Natural killer cell (primary cell): ENCODE measurements at regions not wholly inside any gene's neighbourhood (a gene's known extent, or its start where the extent isn't known, plus 50 kb on each side); places are given as distances from the start of the nearest gene placed in this dataset.

Experiments used
- ATAC-seq, 3 donors: fragments of 150-1000 bp in 2 of 3; fragments of 200-7000 bp in 1 of 3; cut with Tn5 transposase; 1 replicate in 1 of 3; 2 replicates in 2 of 3; pipeline ENCODE4 v1.10.0; 2021; ENCODE audit warnings: mild to moderate bottlenecking in 2 of 3, moderate library complexity in 2 of 3
- DNase-seq, 2 donors: peaks; one replicate each; pipeline versions ENCODE4 v3.0.0 to v3.0.0-alpha.2; 2013 to 2021; ENCODE audit warnings: mixed read lengths in 1 of 2
- H3K27ac ChIP-seq: one replicate; pipeline ENCODE4 v1.5.1; 2013; ENCODE audit warnings: mild to moderate bottlenecking, low read length
- H3K27me3 ChIP-seq: one replicate; pipeline ENCODE4 v1.6.1; 2013; ENCODE audit warnings: low read length; ENCODE audit not compliant: control insufficient read depth, insufficient read depth
- H3K36me3 ChIP-seq: one replicate; pipeline ENCODE4 v1.6.1; 2013; ENCODE audit warnings: low read length; ENCODE audit not compliant: control insufficient read depth, insufficient read depth
- H3K4me1 ChIP-seq: one replicate; pipeline ENCODE4 v1.6.1; 2013; ENCODE audit warnings: low read length; ENCODE audit not compliant: control insufficient read depth, insufficient read depth
- H3K4me3 ChIP-seq: one replicate; pipeline ENCODE4 v1.5.1; 2013; ENCODE audit warnings: low read length
- H3K9me3 ChIP-seq: one replicate; pipeline ENCODE4 v1.6.1; 2013; ENCODE audit warnings: low read length; ENCODE audit not compliant: control insufficient read depth, insufficient read depth
- H3K27ac Mint-ChIP-seq, 2 donors: one replicate each; pipeline ENCODE4 v1.8.0; 2022; ENCODE audit warnings: mild to moderate bottlenecking in 2 of 2, mixed read lengths in 2 of 2, moderate library complexity in 1 of 2
- H3K27me3 Mint-ChIP-seq, 2 donors: one replicate each; pipeline ENCODE4 v1.8.0; 2022; ENCODE audit warnings: low read depth in 2 of 2, mixed read lengths in 2 of 2
- H3K36me3 Mint-ChIP-seq: one replicate; pipeline ENCODE4 v1.8.0; 2022; ENCODE audit warnings: mixed read lengths
- H3K4me1 Mint-ChIP-seq, 2 donors: one replicate each; pipeline ENCODE4 v1.8.0; 2022; ENCODE audit warnings: mixed read lengths in 2 of 2
- H3K4me3 Mint-ChIP-seq: one replicate; pipeline ENCODE4 v1.8.0; 2022; ENCODE audit warnings: mild to moderate bottlenecking, moderate library complexity, mixed read lengths
- H3K9me3 Mint-ChIP-seq, 2 donors: one replicate each; pipeline ENCODE4 v1.8.0; 2022; ENCODE audit warnings: mixed read lengths in 2 of 2
- CTCF ChIP-seq: fragments of 200-600 bp; IDR thresholded peaks from one replicate; pipeline ENCODE4 v1.8.0; 2022; ENCODE audit warnings: antibody characterized with exemption
- WGBS: methylation state at CpG from one replicate; pipeline ENCODE4 v1.1.7; 2013; ENCODE audit warnings: missing lambda C conversion rate; ENCODE audit not compliant: insufficient coverage; 5-methylcytosine and 5-hydroxymethylcytosine counted together
- intact Hi-C: fragments of 100-400 bp; cut with micrococcal nuclease; formaldehyde crosslinking; loops from one replicate; pipeline ENCODE4 v1.14.2; 2022

GRCh38 chr1:102757363-102757762, 351.0 kb downstream of the COL11A1 start:
- intact Hi-C loops, result no loop called here

GRCh38 chr1:102751111-102751510, 357.2 kb downstream of the COL11A1 start:
- Mint-ChIP-seq H3K4me3 (no peak overlapping the region), H3K36me3 (no peaks in the 10 kb centered on the region)
- no peak for TF ChIP-seq CTCF

More at GRCh38 chr1:102757363-102757762, 351.0 kb downstream of the COL11A1 start:
- peaks cover 2 to 3% of the 10 kb centered on the region in 2 donors for H3K9me3 Mint-ChIP-seq
- WGBS, result 69% methylated on average over 2 of the region's 2 CpGs
- H3K27ac Mint-ChIP-seq, result no peak overlapping the region
- no peak for ATAC-seq
- H3K27me3 Mint-ChIP-seq, result no peaks in the 10 kb centered on the region
- Histone ChIP-seq H3K4me1 (no peaks in the 10 kb centered on the region), H3K27ac (no peak overlapping the region), H3K4me3 (no peak overlapping the region), H3K9me3 (no peaks in the 10 kb centered on the region), H3K27me3 (no peaks in the 10 kb centered on the region), H3K36me3 (no peaks in the 10 kb centered on the region)
- H3K36me3 Mint-ChIP-seq, result no peaks in the 10 kb centered on the region
- no peaks in the 10 kb centered on the region for H3K4me1 Mint-ChIP-seq
- no peak overlapping the region for H3K4me3 Mint-ChIP-seq
- no peak for TF ChIP-seq CTCF
- DNase-seq, result no peak

GRCh38 chr1:102742426-102742825, 365.9 kb downstream of the COL11A1 start:
- 80% methylated on average over 1 of the region's 2 CpGs for WGBS
- TF ChIP-seq CTCF, result no peak
- no peak overlapping the region for H3K4me3 Mint-ChIP-seq
- H3K9me3 Mint-ChIP-seq, result peaks cover 10 to 16% of the 10 kb centered on the region in 2 donors
- no peak for ATAC-seq
- H3K4me1 Mint-ChIP-seq, result no peaks in the 10 kb centered on the region
- no peaks in the 10 kb centered on the region for H3K9me3 ChIP-seq
- H3K36me3 ChIP-seq, result no peaks in the 10 kb centered on the region
- DNase-seq, result no peak
- H3K27me3 ChIP-seq, result no peaks in the 10 kb centered on the region
- H3K36me3 Mint-ChIP-seq, result no peaks in the 10 kb centered on the region
- intact Hi-C loops, result no loop called here
- no peak overlapping the region for H3K27ac Mint-ChIP-seq
- H3K4me1 ChIP-seq, result no peaks in the 10 kb centered on the region
- no peak overlapping the region for H3K4me3 ChIP-seq
- H3K27ac ChIP-seq, result no peak overlapping the region
- H3K27me3 Mint-ChIP-seq, result no peaks in the 10 kb centered on the region

More at GRCh38 chr1:102751111-102751510, 357.2 kb downstream of the COL11A1 start:
- Histone ChIP-seq H3K27ac (no peak overlapping the region), H3K27me3 (no peaks in the 10 kb centered on the region), H3K9me3 (no peaks in the 10 kb centered on the region), H3K36me3 (no peaks in the 10 kb centered on the region), H3K4me1 (no peaks in the 10 kb centered on the region), H3K4me3 (no peak overlapping the region)
- WGBS, result 94% methylated on average over 2 of the region's 2 CpGs
- peaks cover 4 to 5% of the 10 kb centered on the region in 2 donors for H3K9me3 Mint-ChIP-seq
- H3K4me1 Mint-ChIP-seq, result no peaks in the 10 kb centered on the region
- H3K27ac Mint-ChIP-seq, result no peak overlapping the region
- intact Hi-C loops, result no loop called here
- ATAC-seq, result no peak
- H3K27me3 Mint-ChIP-seq, result no peaks in the 10 kb centered on the region
- no peak for DNase-seq

- Mint-ChIP-seq H3K4me3 (no peak overlapping the region), H3K27me3 (no peaks in the 10 kb centered on the region), H3K4me1 (no peaks in the 10 kb centered on the region), H3K27ac (no peak overlapping the region), H3K9me3 (peaks cover 8 to 11% of the 10 kb centered on the region in 2 donors), H3K36me3 (no peaks in the 10 kb centered on the region)
- H3K4me3 ChIP-seq, result no peak overlapping the region
- no peaks in the 10 kb centered on the region for H3K27me3 ChIP-seq
- intact Hi-C loops, result no loop called here
- WGBS, result 80% methylated on average over 1 of the region's 3 CpGs
- no peaks in the 10 kb centered on the region for H3K4me1 ChIP-seq
- H3K36me3 ChIP-seq, result no peaks in the 10 kb centered on the region
- no peaks in the 10 kb centered on the region for H3K9me3 ChIP-seq
- DNase-seq (no peak), ATAC-seq (no peak)
- no peak for TF ChIP-seq CTCF
- H3K27ac ChIP-seq, result no peak overlapping the region
These were observed 374.7 kb downstream of the COL11A1 start for GRCh38 chr1:102733491-102734236.
